ENCODE measurements at regions not wholly inside any gene's neighbourhood (a gene's known extent, or its start where the extent isn't known, plus 50 kb on each side); places are given as distances from the start of the nearest gene placed in this dataset.

DNA sequence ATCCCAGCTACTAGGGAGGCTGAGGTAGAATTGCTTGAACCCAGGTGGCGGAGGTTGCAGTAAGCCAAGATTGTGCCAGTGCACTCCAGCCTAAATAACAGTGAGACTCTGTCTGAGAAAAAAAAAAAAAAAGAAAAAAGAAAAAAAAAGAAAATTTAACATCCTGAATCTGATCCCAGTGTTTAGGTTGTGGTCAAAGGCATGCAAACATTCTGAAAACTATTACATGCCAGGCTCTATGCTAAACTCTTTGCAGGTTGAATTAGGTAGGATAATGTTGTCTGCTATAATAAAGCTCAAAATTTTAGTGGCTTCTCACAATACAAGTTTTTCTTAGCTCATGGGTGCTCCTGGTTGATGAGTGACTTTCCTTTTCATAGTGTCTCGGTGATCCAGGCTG is 367.4 kb downstream of the PSAT1 start:
- no peak for DNase-seq (ENCODE audit: low read depth)
- TF ChIP-seq, protein P1, sequence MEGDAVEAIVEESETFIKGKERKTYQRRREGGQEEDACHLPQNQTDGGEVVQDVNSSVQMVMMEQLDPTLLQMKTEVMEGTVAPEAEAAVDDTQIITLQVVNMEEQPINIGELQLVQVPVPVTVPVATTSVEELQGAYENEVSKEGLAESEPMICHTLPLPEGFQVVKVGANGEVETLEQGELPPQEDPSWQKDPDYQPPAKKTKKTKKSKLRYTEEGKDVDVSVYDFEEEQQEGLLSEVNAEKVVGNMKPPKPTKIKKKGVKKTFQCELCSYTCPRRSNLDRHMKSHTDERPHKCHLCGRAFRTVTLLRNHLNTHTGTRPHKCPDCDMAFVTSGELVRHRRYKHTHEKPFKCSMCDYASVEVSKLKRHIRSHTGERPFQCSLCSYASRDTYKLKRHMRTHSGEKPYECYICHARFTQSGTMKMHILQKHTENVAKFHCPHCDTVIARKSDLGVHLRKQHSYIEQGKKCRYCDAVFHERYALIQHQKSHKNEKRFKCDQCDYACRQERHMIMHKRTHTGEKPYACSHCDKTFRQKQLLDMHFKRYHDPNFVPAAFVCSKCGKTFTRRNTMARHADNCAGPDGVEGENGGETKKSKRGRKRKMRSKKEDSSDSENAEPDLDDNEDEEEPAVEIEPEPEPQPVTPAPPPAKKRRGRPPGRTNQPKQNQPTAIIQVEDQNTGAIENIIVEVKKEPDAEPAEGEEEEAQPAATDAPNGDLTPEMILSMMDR (IDR thresholded peaks at IDR 0.05; ENCODE audit: low read length, missing control alignments), result no peak
- no peak overlapping the region for H3K4me3 ChIP-seq (replicated peaks; ENCODE audit: low read depth, low read length)

GRCh38 chr9:78666818-78667414 is 370.0 kb downstream of the PSAT1 start:
- TF ChIP-seq, protein P1 (IDR thresholded peaks at IDR 0.05; ENCODE audit: low read length, missing control alignments), result no peak

GRCh38 chr9:78668148-78668832 is 371.4 kb downstream of the PSAT1 start:
- TF ChIP-seq, protein P1 (IDR thresholded peaks at IDR 0.05; ENCODE audit: low read length, missing control alignments), result no peak

More at GRCh38 chr9:78666818-78667414, 370.0 kb downstream of the PSAT1 start:
- peak; percentile 10 for DNase-seq (ENCODE audit: low read depth)
- no peak overlapping the region for H3K4me3 ChIP-seq (replicated peaks; ENCODE audit: low read depth, low read length)

GRCh38 chr9:78669591-78669990 is 372.7 kb downstream of the PSAT1 start:
- no peak overlapping the region for H3K4me3 ChIP-seq (replicated peaks; ENCODE audit: low read depth, low read length)
- DNase-seq (ENCODE audit: low read depth), result no peak
- TF ChIP-seq, protein P1 (IDR thresholded peaks at IDR 0.05; ENCODE audit: low read length, missing control alignments), result no peak

More at GRCh38 chr9:78668148-78668832, 371.4 kb downstream of the PSAT1 start:
- no peak for DNase-seq (ENCODE audit: low read depth)
- no peak overlapping the region for H3K4me3 ChIP-seq (replicated peaks; ENCODE audit: low read depth, low read length)

DNA sequence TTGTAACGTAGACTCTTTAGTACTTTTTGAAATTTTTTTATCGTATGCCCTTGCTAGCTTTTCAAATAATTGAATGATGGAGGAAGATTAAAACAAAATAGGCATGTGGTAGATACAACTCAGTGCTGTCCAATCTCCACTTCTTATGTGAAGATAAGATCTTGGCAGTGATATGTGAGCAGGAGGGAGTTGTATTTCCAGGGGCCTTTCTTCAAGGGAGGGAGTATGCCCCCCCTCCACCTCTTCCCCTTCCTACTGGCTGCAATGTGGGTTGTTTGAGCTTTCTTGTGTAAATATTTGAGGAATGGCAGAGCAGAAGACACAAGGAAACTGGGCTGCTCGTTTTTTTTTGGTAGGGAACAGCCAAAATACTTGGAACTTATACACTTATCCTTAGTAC is 374.9 kb downstream of the PSAT1 start:
- TF ChIP-seq, protein P1 (IDR thresholded peaks at IDR 0.05; ENCODE audit: low read length, missing control alignments), result no peak
- H3K4me3 ChIP-seq (replicated peaks; ENCODE audit: low read depth, low read length), result no peak overlapping the region
- DNase-seq (ENCODE audit: low read depth), result no peak

- H3K4me3 ChIP-seq (replicated peaks; ENCODE audit: low read depth, low read length), result no peak overlapping the region
- DNase-seq (ENCODE audit: low read depth), result no peak
- TF ChIP-seq, protein P1 (IDR thresholded peaks at IDR 0.05; ENCODE audit: low read length, missing control alignments), result no peak
These were observed 377.9 kb downstream of the PSAT1 start for GRCh38 chr9:78674874-78675273.

Data from fibroblast of pulmonary artery (primary cell).